GM19452 (cell line): ENCODE measurements at regions not wholly inside any gene's neighbourhood (a gene's known extent, or its start where the extent isn't known, plus 50 kb on each side); places are given as distances from the start of the nearest gene placed in this dataset.
"Not testable (repeated sequence)": the region's sequence is repeated elsewhere in the genome, so short reads cannot be mapped to it uniquely, and the experiment has no call there.

Source experiments
- ATAC-seq: cut with Tn5 transposase; IDR thresholded peaks from one replicate; pipeline ENCODE4 v1.9.1; 2021; ENCODE audit not compliant: unreplicated experiment

DNA sequence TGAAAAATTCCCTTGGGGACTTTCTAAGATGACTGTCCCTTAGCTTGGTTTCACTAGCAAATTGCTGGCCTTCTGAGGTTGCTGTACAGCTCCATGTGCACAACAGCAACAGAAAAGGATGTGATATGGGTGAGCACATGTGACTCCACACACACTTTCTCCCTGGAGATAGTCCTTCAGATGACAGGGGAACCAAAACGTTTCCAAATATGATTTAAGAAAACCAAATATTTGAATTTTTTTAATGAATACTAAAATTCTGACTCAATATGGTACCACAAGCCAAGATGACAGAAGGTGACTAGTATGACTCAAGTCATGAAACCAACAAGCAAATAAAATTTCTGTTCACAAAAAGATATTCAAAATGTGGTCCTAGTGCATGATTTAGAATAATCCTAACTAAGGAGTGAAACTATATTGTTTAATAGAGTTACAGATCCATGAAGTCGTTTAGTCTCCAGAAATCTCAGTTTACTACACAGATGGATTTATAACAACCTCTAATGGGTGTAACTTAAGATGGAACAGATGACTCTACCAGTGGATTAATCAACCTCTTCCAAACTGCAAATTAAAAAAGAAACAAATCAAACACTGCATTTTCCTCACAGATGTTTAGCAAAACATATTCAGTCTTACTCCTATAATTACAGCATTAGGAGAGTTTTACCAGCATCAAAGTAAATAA, 144.8 kb upstream of the PIK3R1 start:
- ATAC-seq: peak; percentile 95

DNA sequence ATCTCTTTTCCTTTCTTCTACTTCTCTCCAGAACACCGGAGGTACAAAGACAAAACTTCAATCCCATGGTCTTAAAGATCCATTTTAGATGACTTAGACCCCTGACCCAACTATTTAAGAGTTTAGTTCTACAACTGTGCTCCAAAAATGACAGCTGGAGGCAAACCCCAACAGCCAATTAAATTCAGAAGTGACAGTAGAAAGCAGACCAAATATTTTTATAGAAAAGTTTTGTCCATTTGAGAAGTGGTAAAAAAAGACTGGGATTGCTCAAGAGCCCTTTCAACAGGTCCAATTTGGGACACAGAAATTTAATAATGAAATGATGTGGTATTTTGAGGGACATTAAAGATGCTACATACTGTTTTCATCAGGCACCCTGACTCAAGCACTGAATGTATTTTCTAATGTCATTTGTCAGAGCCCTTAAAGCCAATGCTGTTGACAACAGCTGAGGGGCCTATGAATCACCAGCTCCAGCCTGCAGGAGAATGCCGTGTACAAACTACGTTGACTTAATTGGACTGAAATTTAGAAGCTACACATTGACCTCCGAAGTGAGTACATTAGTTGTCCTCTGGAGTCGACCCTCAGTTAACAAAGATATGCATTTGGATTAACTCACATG, 147.5 kb upstream of the PIK3R1 start:
- ATAC-seq: no peak

DNA sequence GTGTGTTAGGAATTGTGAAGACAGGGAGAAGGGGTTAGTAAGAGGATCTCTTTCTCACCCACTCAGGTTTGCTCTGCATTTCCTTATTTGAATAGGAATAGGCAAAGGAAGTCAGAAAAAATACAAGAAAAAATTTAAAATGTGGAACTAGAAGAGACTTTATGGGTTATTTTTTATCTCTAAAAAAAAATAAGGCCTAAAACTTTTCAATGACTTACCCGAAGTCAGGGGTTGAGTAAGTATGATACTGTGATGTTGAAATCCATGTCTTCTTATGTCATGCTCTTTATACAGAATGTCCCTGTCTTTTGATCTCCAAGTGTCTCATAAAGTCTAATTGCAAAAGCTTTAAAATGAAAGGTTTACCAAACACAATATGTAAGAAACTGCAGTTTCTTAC, 148.3 kb upstream of the PIK3R1 start:
- no peak for ATAC-seq

DNA sequence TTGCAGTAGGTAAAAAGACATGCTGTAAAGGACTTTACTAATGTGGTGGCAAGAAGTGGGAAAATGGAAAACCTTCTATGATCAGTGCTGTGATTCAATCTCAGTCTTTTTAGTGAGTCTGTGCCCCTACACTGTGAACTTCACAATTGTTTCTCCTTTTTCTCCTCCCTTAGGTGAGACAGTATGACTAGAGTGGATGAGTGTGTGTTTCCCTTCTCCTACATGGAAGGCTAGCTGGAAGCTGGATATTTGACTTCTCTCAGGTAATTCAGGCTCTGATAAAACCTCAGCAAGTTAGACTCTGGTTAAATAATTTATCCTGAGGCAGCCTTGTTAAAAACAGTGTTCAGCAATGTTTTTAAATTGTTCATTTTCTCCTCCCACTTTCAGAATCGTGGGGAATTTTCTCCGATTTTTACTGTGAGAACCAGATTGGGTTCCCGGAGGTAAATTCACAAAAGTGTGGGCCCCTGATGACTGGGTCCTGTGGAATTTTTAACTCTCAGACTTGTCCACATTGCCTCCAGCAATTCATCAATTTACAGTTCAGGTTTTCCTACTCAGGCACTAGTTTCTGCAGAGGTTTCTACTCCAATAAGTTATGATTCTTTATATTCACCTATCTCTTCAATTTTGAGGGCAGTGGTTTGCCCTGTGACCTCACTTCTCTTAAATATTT, 149.1 kb upstream of the PIK3R1 start:
- no peak for ATAC-seq

DNA sequence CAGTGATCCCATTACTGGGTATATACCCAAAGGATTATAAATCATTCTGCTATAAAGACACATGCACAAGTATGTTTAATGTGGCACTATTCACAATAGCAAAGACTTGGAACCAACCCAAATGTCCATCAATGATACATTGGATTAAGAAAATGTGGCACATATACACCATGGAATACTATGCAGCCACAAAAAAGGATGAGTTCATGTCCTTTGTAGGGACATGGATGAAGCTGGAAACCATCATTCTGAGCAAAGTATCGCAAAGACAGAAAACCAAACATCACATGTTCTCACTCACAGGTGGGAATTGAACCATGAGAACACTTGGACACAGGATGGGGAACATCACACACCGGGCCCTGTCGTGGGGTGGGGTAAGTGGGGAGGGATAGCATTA, 150.2 kb upstream of the PIK3R1 start:
- not testable (repeated sequence) for ATAC-seq

DNA sequence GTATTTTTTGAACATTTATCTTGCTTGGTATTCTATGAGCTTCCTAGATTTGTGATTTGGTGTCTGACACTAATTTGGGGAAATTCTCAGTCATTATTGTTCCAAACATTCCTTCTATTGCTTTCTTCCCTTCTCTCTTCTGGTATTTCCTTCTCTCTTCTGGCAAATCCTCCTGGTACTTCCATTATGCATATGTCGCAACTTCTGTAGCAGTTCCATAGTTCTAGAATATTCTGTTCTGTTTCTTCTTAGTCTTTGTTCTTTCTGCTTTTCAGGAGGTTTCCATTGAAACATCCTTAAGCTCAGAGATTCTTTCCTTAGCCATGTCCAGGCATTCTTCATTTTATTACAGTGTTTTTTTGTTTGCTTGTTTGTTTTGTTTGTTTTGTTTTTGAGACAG, 155.2 kb upstream of the PIK3R1 start:
- ATAC-seq: no peak

DNA sequence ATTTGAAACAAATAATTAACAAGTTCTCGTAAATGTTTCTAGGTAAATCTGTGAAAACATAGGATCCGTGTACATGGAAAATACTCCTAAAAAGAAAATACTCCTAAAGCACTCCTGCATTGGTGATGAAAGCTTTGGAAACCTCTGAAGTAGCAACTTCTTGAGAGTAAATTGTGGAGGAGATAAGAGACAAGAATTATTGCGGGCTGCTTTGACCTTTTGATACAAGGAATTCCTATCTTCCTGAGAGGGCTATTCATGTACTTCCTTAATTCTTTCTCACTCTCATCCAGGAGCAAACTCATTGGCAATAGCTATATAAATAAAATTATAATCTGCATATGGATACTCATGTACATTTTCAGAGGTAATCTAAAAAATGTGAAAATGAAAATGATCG, 158.4 kb upstream of the PIK3R1 start:
- ATAC-seq: no peak

DNA sequence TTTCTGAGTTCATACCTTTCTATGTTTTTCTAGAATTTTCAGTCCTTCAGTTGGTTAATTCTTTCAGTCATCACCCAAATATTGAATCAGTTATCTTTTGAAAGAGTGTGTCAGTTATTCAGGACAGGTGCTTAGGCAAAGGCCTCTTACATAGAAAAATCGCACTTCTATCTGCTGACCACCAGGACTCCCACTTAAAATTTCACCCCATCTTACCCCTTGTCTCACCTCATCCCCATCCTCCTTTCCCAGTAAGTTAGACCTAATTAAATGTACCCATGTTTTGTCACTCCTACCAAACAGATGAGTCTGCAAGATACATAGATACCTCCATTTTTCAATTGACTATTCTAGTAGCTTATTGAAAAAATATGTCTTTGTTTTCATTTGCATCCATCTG, 159.9 kb upstream of the PIK3R1 start:
- ATAC-seq: no peak

DNA sequence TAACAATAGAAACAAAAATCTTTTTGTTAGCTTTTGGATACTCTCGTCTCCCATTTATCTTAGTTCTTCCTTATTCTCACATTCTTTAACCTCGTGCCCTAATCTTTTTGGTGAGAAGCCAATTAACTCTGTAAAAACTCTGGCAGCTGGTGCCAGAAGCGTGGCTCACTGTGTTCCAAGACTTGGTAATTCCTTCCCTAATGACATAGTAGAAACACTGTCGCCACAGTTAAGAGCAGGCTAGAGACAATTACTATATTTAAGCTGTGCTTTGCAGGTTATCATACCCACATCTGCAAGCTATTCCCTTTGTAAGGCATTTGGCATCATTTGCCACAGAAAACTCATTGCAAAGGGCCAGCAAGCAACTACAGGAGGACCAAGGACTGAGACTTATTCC, 160.9 kb upstream of the PIK3R1 start:
- no peak for ATAC-seq

DNA sequence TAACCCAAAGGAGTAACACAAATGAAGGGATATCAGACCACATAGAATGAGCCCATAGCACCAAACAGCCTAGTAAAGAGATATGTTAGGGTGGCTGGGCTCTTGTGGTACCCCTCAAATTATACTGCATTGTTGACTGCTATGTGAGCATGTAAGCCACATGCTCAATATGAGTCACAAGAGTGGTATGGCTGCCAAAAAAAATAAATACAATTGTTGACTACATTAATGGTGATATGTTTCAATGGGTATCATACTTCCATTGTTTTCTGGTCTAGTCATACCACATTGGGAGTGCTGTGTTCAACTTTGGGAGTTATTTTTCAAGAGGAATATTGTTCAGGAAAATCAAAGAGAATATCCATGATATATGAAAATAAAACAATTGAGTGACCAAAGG, 162.4 kb upstream of the PIK3R1 start:
- ATAC-seq: no peak

DNA sequence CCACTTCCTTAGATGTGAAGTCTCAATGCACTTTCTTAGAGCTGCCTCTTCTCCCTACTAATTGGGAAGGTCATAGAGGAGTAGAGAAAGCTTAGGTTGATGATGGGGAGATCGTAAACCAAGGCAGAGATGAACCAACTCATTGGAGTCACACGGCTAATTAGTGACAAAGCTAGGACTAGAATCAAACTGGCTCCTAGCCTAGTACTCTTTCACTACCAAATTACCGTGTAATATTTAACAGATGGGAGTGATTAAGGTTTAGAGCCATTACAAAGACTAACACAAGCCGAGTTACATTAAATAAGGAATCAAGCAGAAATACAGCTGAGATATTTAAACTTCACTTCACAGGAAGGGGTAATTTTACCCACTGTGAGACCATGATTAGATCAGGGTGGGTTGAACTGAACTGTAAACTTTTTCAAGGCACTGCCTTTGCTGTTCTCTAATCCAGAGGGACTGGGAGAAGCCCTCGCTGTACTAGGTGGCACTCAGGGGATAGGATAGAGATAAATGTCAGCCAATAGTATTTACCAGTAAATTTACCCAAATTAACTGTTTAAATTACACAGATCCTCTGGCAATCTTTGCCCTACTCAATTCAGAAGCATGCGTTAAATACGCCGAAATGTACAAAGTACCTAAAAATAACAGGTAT, 166.4 kb upstream of the PIK3R1 start:
- ATAC-seq: no peak

DNA sequence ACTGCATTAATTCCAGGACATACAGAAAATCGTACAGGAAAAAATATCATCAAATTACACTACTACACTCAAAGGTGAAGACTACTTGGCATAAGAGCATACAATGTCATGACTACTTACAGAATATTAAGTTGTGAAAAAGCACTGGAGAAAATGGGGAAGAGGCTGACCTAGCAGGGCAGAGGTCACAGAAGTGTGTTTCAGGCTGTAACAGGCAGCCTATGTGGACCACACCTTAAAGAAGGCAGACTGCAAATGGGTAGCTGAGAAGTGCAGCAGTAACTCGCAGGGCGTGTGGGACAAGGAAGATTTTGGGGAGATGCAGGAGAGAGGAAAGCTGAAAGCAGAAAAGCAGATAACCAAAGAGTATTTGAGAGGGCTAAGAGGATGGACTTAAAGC, 167.0 kb upstream of the PIK3R1 start:
- no peak for ATAC-seq

DNA sequence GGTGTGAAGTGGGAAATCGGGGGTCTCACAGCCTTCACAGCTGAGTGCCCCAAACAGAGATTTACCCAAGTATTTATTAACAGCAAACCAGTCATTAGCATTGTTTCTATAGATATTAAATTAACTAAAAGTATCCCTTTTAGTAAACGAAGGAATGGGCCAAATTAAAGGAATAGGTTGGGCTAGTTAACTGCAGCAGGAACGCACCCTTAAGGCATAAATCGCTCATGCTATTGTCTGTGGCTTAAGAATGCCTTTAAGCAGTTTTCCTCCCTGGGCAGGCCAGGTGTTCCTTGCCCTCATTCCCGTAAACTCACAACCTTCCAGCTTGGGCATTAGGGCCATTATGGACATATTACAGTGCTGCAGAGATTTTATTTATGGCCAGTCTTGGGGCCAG, 167.5 kb upstream of the PIK3R1 start:
- not testable (repeated sequence) for ATAC-seq

DNA sequence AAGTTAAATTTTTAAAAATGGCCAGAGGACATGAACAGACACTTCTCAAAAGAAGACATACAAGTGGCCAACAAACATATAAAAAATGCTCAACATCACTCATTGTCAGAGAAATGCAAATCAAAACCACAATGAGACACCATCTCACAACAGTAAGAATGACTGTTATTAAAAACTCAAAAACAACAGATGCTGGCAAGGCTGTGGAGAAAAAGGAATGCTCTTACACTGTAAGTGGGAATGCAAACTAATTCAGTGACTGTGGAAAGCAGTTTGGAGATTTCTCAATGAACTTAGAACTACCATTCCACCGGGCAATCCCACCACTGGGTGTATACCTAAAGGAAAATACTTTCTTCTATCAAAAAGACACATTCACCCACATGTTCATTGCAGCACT, 168.5 kb upstream of the PIK3R1 start:
- no peak for ATAC-seq

DNA sequence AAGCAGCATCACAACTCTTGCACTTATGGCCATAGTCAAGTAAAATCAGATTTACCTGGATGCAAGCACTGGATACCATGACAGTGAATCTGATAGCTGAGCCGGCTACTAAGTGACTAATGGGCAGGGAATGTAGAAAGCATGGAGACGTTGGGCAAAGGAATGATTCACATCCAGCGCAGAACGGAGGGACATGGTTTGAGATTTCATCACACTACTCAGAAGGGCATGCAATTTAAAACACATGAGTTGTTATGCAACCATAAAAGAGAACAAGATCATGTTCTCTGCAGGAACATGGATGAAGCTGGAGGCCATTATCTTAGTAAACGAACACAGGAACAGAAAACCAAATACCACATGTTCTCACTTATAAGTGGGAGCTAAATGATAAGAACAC, 169.1 kb upstream of the PIK3R1 start:
- no peak for ATAC-seq

DNA sequence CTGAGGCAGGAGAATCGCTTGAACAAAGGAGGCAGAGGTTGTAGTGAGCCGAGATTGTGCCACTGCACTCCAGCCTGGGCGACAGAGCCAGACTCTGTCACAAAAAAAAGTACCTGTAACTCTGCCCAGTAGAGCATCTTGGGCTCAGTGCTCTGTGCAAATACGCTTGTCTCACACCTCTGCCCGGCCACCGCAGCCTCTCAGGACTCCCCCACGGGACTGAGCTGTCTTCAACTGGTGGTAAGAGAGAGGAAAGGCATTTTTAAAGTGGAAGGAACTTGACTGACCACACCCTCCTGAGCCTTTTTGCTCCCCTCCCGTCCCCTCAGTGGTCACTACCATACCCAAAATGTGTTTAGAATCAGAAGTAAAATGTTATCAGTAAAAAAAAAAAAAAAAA, 174.3 kb upstream of the PIK3R1 start:
- ATAC-seq: peak; percentile 95

DNA sequence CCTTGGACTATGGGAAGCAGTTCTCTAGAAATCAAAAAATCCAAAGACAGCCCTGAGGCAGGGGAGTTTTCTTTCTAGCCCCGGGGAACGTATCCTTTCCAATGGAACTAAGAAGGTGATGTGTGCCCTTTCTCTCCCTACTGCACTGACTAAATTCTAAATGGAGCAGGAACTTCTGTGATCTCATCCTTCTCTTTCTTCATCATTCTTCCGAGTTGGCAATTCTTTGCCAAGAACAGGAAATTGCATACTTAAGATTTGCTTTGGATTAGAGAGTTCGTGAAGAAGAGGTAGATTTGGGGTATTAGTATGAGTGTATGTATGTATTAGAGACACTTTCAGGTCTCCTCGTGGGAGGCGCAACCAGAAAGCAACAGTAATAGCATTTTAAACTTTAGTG, 178.0 kb upstream of the PIK3R1 start:
- no peak for ATAC-seq

DNA sequence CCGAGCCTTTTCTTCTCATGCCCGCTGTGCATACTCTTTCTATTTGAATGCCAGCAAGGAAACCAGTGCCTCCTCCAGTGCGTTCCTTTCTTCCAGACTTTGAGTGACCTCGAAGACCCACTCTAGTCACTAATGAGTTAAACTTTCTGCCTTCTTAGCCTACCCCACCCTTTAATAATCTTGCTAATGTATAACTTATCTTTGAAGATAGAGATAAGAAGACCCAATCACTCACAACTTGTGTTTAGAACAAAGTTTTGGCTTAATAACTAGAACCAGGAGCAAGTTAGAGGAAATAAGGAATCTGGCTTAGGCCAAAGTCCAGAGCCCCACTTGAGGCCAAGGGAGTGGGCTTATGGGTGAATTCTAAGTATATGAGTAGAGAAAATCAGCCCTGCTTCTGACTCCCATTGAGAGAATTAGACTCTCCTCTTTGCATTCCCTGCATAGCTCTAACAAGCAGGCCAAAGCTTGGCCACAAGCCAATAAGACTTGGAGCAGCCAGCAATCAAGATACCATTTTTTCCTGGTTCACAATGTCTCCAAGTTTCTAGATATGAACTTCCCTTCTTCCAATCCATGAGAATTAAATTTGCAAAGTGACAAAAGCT, 181.5 kb upstream of the PIK3R1 start:
- no peak for ATAC-seq

DNA sequence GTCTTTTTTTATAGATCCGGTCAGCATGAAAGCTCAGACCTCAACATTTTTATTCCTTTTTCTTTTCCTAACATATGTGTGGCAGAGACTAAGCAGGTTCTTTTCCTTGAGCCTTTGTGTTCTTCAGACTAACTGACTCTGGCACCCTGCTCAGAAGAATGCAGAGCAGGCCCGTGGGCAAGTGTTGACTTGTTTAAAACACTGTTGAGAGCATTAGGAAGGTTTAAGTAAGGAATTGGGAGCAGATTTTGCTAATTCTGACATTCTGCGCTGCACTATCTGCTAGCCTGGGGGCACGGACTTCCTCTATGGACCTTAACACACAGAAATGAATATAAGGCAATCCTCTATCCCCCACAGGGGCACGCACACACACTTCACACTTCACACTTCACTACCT, 182.5 kb upstream of the PIK3R1 start:
- ATAC-seq: no peak

DNA sequence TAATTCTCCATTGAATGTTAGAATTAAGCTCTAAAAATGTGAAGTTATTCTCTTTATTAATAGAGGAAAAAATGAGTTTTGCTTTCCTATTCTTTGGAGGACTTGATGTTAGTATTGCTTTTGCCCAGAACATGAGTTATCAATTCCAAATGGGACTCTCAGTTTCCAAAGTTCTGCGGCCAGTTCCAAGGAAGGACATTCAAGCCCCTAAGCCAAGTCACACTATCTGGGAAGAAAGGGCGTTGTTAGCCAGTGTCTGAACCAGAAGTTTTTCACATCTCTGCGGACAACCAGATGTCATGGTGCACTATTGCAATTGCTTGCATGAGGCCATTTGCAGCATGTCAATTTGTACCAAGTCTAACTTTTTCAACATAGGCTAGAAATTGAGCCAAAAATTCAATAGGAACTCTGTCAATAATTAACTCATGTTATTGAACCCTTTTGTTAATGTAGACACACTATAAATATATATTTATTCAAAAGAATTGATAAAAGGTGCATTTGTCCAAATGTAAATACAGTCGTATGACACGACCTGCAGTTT, 183.3 kb upstream of the PIK3R1 start:
- ATAC-seq: no peak

DNA sequence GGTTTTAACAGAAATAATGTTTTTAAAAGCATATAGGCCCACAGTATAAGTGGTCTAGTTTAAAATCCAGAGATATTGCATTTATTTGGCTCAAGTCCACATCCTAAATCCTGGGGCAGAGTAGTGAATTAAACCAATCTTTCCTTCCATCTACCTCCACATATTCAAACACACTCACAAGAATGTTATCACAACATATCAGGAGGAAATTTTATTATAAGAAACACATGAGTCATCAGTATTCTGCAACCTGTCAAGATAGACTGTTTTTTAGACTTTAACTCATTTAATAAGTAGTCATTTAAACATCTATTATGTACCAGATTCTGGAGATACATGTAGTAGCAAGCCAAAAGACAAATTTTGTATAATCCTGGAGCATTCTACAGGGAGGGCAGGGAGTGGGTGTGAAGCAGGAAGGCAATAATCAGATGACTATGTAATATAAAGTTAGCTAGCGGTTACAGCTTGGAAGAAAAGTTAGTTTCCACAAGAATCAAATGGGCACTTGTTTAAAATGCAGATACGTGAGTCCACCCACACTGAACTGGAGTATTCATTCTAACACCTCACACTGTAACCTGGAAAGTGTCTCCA, 187.3 kb upstream of the PIK3R1 start:
- no peak for ATAC-seq
